Caco-2 (cell line): ENCODE measurements at regions not wholly inside any gene's neighbourhood (a gene's known extent, or its start where the extent isn't known, plus 50 kb on each side); places are given as distances from the start of the nearest gene placed in this dataset.

Experiments used
- BruUV-seq: library from RNA; stranded (reverse); fragments of 400-500 nt; replicated peaks from 2 replicates; lab custom pipeline; 2021; lab: Mats Ljungman, UMichigan
- CTCF ChIA-PET: fragments of 300-600 bp; sonication (Branson Sonifier 250); formaldehyde crosslinking; loops from one replicate; lab custom pipeline; 2022; ENCODE audit warnings: antibody characterized with exemption; lab: Charles Lee
- POLR2A ChIA-PET: fragments of 300-600 bp; sonication (Branson Sonifier 250); formaldehyde crosslinking; loops from one replicate; lab custom pipeline; 2022; ENCODE audit warnings: antibody characterized with exemption; lab: Charles Lee
- DNase-seq, 2 experiments: peaks; one replicate each; pipeline versions ENCODE4 v3.0.0 to v3.0.0-alpha.2; 2020 to 2022
- H3K27me3 ChIP-seq: replicated peaks from 2 replicates; pipeline ENCODE4 v1.6.0; 2011; ENCODE audit warnings: low read length; ENCODE audit not compliant: control insufficient read depth, insufficient read depth
- H3K36me3 ChIP-seq: 2 replicates; pipeline ENCODE4 v1.5.1; 2011; ENCODE audit warnings: low read length; ENCODE audit not compliant: control insufficient read depth, insufficient read depth
- H3K4me1 ChIP-seq: fragments of 250-450 bp; sonication (Bioruptor Pico); 2 replicates; pipeline ENCODE4 v1.5.1; 2020; ENCODE audit warnings: mild to moderate bottlenecking
- H3K4me3 ChIP-seq: 2 replicates; pipeline ENCODE4 v1.5.1; 2011; ENCODE audit warnings: low read depth, mild to moderate bottlenecking, control low read depth, low read length
- H3K9me3 ChIP-seq: fragments of 250-450 bp; sonication (Bioruptor Pico); 2 replicates; pipeline ENCODE4 v1.5.1; 2020; ENCODE audit warnings: mild to moderate bottlenecking, moderate library complexity
- H3K27ac Mint-ChIP-seq: one replicate; pipeline ENCODE4 v1.8.0; 2022; ENCODE audit warnings: mixed read lengths; ENCODE audit not compliant: unreplicated experiment
- H3K27me3 Mint-ChIP-seq: one replicate; pipeline ENCODE4 v1.8.0; 2022; ENCODE audit warnings: mixed read lengths; ENCODE audit not compliant: insufficient read depth, unreplicated experiment
- H3K36me3 Mint-ChIP-seq: one replicate; pipeline ENCODE4 v1.8.0; 2022; ENCODE audit warnings: mild to moderate bottlenecking, mixed read lengths; ENCODE audit not compliant: insufficient read depth, unreplicated experiment
- H3K4me1 Mint-ChIP-seq: one replicate; pipeline ENCODE4 v1.8.0; 2022; ENCODE audit warnings: low read depth, mixed read lengths; ENCODE audit not compliant: unreplicated experiment
- H3K4me3 Mint-ChIP-seq: one replicate; pipeline ENCODE4 v1.8.0; 2022; ENCODE audit warnings: mild to moderate bottlenecking, moderate library complexity, mixed read lengths; ENCODE audit not compliant: unreplicated experiment
- H3K9me3 Mint-ChIP-seq: one replicate; pipeline ENCODE4 v1.8.0; 2022; ENCODE audit warnings: mixed read lengths; ENCODE audit not compliant: unreplicated experiment
- intact Hi-C: fragments of 100-400 bp; cut with micrococcal nuclease; formaldehyde crosslinking; loops from one replicate; pipeline ENCODE4 v1.10.0; 2022; ENCODE audit not compliant: unreplicated experiment
- TF ChIP-seq, protein P1 (sequence below), 2 experiments: fragments of 200-600 bp in 1 of 2; IDR thresholded peaks; 1 replicate in 1 of 2; 2 replicates in 1 of 2; pipeline versions ENCODE4 v1.5.1 to v1.8.0; 2011 to 2022; ENCODE audit warnings: antibody characterized with exemption in 1 of 2, control low read depth in 1 of 2, inconsistent platforms in 1 of 2, low read depth in 1 of 2, low read length in 1 of 2, mild to moderate bottlenecking in 1 of 2, moderate library complexity in 1 of 2; ENCODE audit not compliant: insufficient read depth in 1 of 2, severe bottlenecking in 1 of 2, unreplicated experiment in 1 of 2

DNA sequence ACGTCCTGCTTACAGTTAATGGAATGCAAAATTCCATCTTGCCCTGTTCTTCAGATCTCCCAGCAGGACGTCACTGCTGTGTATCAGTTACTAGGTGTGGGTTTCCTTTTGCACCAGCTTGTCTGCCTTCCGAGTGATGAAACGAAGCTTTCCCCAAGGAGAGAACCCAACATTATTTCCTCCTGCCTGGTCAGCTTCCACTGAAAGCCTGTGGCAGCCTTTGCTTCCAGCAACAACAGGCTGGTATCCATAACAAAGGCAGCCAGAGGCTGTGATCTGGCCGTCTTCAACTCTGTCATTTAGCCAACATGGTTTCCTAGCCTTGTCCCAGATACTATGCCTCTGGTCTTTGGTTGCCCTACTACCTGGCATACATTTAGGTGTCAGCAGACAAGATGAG lies 78.9 kb upstream of the HEY2 start:
- H3K4me1 ChIP-seq, result no peaks in the 10 kb centered on the region
- Mint-ChIP-seq H3K4me3 (no peak overlapping the region), H3K36me3 (no peaks in the 10 kb centered on the region), H3K27me3 (peaks cover 18% of the 10 kb centered on the region), H3K9me3 (no peaks in the 10 kb centered on the region), H3K4me1 (no peaks in the 10 kb centered on the region), H3K27ac (no peak overlapping the region)
- no peaks in the 10 kb centered on the region for H3K27me3 ChIP-seq
- H3K36me3 ChIP-seq, result no peaks in the 10 kb centered on the region
- TF ChIP-seq, protein P1, sequence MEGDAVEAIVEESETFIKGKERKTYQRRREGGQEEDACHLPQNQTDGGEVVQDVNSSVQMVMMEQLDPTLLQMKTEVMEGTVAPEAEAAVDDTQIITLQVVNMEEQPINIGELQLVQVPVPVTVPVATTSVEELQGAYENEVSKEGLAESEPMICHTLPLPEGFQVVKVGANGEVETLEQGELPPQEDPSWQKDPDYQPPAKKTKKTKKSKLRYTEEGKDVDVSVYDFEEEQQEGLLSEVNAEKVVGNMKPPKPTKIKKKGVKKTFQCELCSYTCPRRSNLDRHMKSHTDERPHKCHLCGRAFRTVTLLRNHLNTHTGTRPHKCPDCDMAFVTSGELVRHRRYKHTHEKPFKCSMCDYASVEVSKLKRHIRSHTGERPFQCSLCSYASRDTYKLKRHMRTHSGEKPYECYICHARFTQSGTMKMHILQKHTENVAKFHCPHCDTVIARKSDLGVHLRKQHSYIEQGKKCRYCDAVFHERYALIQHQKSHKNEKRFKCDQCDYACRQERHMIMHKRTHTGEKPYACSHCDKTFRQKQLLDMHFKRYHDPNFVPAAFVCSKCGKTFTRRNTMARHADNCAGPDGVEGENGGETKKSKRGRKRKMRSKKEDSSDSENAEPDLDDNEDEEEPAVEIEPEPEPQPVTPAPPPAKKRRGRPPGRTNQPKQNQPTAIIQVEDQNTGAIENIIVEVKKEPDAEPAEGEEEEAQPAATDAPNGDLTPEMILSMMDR (IDR thresholded peaks at IDR 0.05; ENCODE audit: insufficient read depth in 1 of 2, low read depth in 1 of 2, low read length in 1 of 2, severe bottlenecking in 1 of 2, unreplicated experiment in 1 of 2), result no peak
- intact Hi-C loops, result no loop called here
- no peak for DNase-seq
- no peaks in the 10 kb centered on the region for H3K9me3 ChIP-seq
- no TSS peak for BruUV-seq
- no peak overlapping the region for H3K4me3 ChIP-seq
- CTCF ChIA-PET, result no interaction called here
- POLR2A ChIA-PET, result no interaction called here

DNA sequence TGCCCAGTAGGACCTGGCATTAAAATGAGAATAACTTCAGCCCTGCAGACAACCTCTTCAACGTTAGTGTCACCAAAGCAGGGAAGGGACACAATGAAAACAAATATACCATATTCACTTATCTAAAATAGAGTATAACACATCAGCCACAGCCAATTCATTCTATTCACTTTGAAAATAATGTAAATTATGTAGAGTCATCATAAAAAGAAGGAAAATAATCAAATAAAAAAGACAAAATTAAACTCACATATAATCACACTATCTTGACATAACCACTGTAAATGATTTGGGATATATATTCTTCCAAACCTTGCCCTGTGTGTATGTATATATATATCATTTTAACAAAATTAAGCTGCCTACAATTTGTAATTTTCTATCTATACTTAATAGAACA lies 78.1 kb upstream of the HEY2 start:
- Histone ChIP-seq H3K4me3 (no peak overlapping the region), H3K9me3 (no peaks in the 10 kb centered on the region), H3K36me3 (no peaks in the 10 kb centered on the region), H3K27me3 (no peaks in the 10 kb centered on the region), H3K4me1 (no peaks in the 10 kb centered on the region)
- CTCF ChIA-PET, result no interaction called here
- POLR2A ChIA-PET, result no interaction called here
- Mint-ChIP-seq H3K4me1 (no peaks in the 10 kb centered on the region), H3K9me3 (no peaks in the 10 kb centered on the region), H3K27ac (no peak overlapping the region), H3K27me3 (peaks cover 19% of the 10 kb centered on the region), H3K4me3 (no peak overlapping the region), H3K36me3 (no peaks in the 10 kb centered on the region)
- no TSS peak for BruUV-seq
- intact Hi-C loops, result no loop called here
- TF ChIP-seq, protein P1 (IDR thresholded peaks at IDR 0.05; ENCODE audit: insufficient read depth in 1 of 2, low read depth in 1 of 2, low read length in 1 of 2, severe bottlenecking in 1 of 2, unreplicated experiment in 1 of 2), result no peak
- no peak for DNase-seq

DNA sequence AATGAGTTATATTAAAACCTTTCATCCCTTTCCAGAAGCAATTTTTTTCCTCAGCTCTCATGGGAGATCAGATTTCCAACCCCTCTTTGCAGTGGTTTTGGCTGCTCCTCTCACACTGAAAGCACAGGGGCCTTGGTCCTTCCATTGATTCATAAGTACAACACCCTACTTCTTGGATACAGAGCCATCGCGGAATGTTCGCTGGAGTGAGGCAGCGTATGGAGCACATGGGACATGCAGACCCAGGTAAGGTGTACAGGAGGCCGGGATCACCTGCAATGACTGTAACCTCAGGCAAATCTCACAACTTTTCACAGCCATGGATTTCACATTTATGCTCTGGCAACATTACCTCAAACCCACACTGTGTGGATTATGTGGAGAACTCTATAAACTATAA lies 75.2 kb upstream of the HEY2 start:
- Histone ChIP-seq H3K9me3 (no peaks in the 10 kb centered on the region), H3K4me1 (no peaks in the 10 kb centered on the region), H3K4me3 (no peak overlapping the region), H3K36me3 (no peaks in the 10 kb centered on the region), H3K27me3 (no peaks in the 10 kb centered on the region; the same call in 1 of the 2 replicates)
- Mint-ChIP-seq H3K9me3 (no peaks in the 10 kb centered on the region), H3K4me3 (no peak overlapping the region), H3K27me3 (peaks cover 8% of the 10 kb centered on the region), H3K4me1 (no peaks in the 10 kb centered on the region), H3K36me3 (no peaks in the 10 kb centered on the region), H3K27ac (no peak overlapping the region)
- DNase-seq, result no peak
- TF ChIP-seq, protein P1 (IDR thresholded peaks at IDR 0.05; ENCODE audit: insufficient read depth in 1 of 2, low read depth in 1 of 2, low read length in 1 of 2, severe bottlenecking in 1 of 2, unreplicated experiment in 1 of 2), result no peak
- ChIA-PET CTCF (no interaction called here), POLR2A (no interaction called here)
- intact Hi-C loops, result no loop called here
- BruUV-seq, result no TSS peak
